BE2C (cell line): ENCODE measurements at regions not wholly inside any gene's neighbourhood (a gene's known extent, or its start where the extent isn't known, plus 50 kb on each side); places are given as distances from the start of the nearest gene placed in this dataset.

Experiments used
- DNase-seq: peaks from one replicate; pipeline ENCODE4 v3.0.0-alpha.2; 2020
- H3K27me3 ChIP-seq: fragments of 250-450 bp; sonication (Bioruptor Pico); 2 replicates; pipeline ENCODE4 v1.5.1; 2020; ENCODE audit warnings: mild to moderate bottlenecking
- H3K36me3 ChIP-seq: fragments of 250-450 bp; sonication (Bioruptor Pico); 2 replicates; pipeline ENCODE4 v1.5.1; 2020; ENCODE audit warnings: mild to moderate bottlenecking
- H3K4me1 ChIP-seq: fragments of 250-450 bp; sonication (Bioruptor Pico); 2 replicates; pipeline ENCODE4 v1.5.1; 2020
- H3K4me3 ChIP-seq: 2 replicates; pipeline ENCODE4 v1.5.1; 2011; ENCODE audit warnings: low read depth, low read length
- H3K9me3 ChIP-seq: fragments of 250-450 bp; sonication (Bioruptor Pico); 2 replicates; pipeline ENCODE4 v1.5.1; 2020
- TF ChIP-seq, protein P1 (sequence below): IDR thresholded peaks from 2 replicates; pipeline ENCODE4 v1.5.1; 2012; ENCODE audit warnings: mild to moderate bottlenecking, low read depth, low read length

DNA sequence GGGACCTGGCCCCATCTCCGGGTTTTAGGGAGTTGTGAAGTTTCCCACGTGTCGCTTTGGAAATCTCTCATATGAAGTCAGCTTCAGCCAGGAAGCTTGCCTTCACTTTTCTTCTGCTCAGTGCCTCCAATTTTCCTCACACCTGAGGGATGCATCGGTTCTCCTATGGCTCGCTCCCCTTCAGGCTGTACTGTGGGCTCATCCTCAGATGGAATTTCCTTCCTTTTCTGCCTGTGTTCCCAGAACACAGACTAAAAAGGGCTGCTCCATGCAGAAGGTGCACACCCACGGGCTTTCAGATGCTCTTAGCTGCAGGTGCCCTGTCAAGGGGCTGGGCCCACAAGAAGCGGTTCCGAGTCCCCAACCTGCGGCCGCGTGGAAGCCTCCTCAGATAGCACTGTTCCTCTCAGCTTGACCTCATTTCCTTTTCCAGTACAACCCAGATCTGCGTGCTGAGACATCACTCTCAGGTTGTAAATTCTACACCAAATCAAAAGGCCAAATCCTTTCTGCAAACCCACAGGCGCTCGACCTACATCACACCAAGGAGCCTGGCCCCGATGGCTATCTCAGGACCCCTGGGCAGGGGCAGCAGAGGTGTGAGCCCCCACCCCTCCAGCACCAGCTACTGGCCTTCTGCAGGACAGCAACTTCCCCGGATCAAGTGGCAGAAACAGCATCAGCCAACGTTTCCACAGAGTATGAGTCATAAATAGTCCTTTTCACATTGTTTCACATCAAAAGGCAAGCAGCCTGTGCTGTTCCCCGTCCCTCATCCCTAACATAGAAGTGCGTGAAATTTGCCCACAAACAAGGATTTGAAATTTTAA, 275.9 kb downstream of the ZNF536 start:
- Histone ChIP-seq H3K27me3 (no peaks in the 10 kb centered on the region), H3K4me3 (no peak overlapping the region), H3K9me3 (no peaks in the 10 kb centered on the region), H3K36me3 (no peaks in the 10 kb centered on the region), H3K4me1 (no peaks in the 10 kb centered on the region)
- TF ChIP-seq, protein P1, sequence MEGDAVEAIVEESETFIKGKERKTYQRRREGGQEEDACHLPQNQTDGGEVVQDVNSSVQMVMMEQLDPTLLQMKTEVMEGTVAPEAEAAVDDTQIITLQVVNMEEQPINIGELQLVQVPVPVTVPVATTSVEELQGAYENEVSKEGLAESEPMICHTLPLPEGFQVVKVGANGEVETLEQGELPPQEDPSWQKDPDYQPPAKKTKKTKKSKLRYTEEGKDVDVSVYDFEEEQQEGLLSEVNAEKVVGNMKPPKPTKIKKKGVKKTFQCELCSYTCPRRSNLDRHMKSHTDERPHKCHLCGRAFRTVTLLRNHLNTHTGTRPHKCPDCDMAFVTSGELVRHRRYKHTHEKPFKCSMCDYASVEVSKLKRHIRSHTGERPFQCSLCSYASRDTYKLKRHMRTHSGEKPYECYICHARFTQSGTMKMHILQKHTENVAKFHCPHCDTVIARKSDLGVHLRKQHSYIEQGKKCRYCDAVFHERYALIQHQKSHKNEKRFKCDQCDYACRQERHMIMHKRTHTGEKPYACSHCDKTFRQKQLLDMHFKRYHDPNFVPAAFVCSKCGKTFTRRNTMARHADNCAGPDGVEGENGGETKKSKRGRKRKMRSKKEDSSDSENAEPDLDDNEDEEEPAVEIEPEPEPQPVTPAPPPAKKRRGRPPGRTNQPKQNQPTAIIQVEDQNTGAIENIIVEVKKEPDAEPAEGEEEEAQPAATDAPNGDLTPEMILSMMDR = peak; percentile 12; the same call in 1 of the 2 replicates
- DNase-seq = no peak

DNA sequence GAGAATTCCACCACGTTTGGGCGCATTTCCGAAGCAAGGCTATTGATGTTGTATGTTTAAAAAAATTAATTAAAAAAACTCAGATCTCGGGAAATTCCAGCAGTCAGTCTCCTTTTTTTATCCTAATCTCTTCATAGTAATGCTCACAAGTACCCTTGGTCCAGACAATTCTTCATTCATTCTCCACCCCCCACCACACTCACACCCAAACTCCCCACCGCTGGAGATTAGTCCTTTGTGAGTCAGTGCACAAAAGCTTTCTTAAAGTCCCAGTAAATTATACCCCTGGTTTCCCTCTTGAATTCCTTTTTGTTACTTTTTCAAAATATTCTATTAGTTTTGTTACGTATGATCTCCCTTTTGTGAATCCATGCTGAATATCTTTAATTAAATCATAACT, 274.6 kb downstream of the ZNF536 start:
- Histone ChIP-seq H3K36me3 (no peaks in the 10 kb centered on the region), H3K4me1 (no peaks in the 10 kb centered on the region), H3K4me3 (no peak overlapping the region), H3K27me3 (no peaks in the 10 kb centered on the region), H3K9me3 (no peaks in the 10 kb centered on the region)
- no peak for DNase-seq
- TF ChIP-seq, protein P1 = no peak

DNA sequence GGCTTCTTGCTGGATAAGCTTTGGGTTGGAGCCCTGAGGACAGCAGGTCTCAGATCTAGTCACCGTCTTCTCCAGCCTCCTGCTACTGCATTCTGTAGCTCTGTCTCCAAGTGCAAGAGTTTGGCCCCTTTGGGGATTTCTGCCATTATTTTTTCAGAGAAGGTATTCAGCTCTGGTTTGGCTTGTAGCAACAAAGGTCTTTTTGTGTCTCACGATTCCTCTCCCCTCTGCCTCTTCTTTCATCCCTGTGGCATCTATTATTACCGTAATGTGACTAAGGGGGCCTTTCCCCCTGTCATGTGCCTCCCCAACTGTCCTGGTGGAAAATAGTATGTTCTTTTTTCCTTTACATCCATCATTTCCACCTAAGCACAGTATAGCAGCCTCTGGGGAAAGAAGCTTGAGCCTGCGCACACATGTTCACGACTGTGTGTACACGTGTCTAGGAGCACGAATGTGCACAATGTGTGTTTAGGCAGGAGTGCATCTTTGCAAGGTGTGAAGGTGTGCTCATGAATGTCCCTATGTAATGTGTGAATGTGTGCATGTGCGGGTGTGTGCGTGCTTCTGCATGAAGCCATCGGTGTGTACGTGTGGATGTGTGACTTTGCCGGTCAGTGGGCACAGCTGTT, 273.9 kb downstream of the ZNF536 start:
- no peak overlapping the region for H3K4me3 ChIP-seq
- H3K9me3 ChIP-seq = no peaks in the 10 kb centered on the region
- no peaks in the 10 kb centered on the region for H3K27me3 ChIP-seq
- no peaks in the 10 kb centered on the region for H3K36me3 ChIP-seq
- no peak for DNase-seq
- H3K4me1 ChIP-seq = no peaks in the 10 kb centered on the region
- TF ChIP-seq, protein P1 = no peak

DNA sequence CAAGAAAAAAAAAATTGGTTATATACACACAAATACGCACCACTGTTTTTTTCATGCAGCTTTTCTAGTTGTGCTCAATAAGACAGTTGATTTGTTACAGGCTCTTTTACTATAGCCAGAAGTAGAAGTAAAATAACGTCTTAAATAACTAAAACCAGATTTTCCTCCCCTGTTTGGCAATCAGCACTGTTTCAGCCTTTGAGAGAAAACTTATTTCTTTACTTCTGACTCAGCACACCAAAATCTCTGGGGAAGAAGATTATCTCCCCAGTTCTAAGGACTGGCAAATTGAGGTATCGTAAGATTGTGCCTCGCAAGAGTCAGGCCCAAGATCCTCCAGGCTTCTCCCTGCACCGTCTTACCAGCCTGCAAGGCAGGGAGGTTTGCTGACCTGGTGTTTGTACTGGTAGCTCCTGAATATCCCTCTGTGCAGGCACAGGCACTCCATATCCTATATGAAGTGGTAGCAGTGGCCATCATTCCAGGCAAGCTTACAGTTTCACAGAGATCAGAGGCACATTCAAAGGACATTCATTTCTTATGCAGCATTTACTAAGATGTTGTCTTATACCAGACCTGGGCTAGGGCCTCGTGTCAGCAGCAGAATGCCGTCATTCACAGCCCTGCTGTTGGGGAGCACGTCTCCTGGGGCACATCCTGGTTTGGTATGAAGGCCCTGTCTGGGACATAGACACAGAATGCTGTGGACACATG, 268.2 kb downstream of the ZNF536 start:
- Histone ChIP-seq H3K36me3 (no peaks in the 10 kb centered on the region), H3K4me1 (no peaks in the 10 kb centered on the region)
- TF ChIP-seq, protein P1 = no peak

DNA sequence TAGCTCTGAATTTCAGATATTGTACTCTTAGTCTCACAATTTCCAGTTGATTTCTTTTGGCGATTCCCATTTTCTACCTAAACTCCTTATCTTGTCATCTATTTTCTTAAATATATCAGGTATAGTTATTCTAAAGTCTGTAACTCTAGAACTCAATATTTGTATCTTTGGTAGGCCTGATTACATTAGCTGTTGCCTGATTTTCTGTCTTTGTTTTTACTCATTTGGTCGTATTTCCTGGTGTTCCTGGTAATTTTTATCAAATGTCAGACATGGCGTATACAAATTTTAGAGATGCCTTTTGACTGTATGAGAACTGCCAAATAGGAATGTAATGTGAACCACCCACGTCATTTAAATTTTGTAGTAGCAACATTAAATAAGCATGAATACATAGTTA, 266.7 kb downstream of the ZNF536 start:
- H3K27me3 ChIP-seq = no peaks in the 10 kb centered on the region
- TF ChIP-seq, protein P1 = no peak
- no peak for DNase-seq
- no peaks in the 10 kb centered on the region for H3K4me1 ChIP-seq
- no peak overlapping the region for H3K4me3 ChIP-seq
- no peaks in the 10 kb centered on the region for H3K36me3 ChIP-seq
- no peaks in the 10 kb centered on the region for H3K9me3 ChIP-seq

More for the DNA sequence above, 268.2 kb downstream of the ZNF536 start:
- Histone ChIP-seq H3K27me3 (no peaks in the 10 kb centered on the region), H3K4me3 (no peak overlapping the region), H3K9me3 (no peaks in the 10 kb centered on the region)
- no peak for DNase-seq

DNA sequence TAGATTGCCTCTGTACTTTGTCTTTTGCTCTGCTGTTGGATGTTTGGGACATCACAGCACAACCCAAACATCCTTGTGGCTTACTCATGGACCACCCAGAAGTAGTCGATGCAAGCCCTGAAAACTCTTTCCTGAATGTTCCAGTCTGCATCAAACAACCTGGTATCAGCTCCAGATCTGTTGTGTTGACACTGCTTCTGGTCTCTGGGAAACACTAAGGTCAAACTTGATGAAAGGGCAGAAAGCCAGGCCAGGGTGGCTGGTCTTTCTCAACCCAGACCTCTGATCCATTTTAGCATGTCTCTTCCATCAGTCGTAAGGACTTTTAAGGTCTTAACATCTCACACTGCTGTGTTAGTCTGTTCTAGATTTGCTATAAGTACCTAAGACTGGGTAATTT, 265.7 kb downstream of the ZNF536 start:
- no peak overlapping the region for H3K4me3 ChIP-seq
- DNase-seq = no peak
- no peaks in the 10 kb centered on the region for H3K36me3 ChIP-seq
- H3K4me1 ChIP-seq = no peaks in the 10 kb centered on the region
- no peaks in the 10 kb centered on the region for H3K27me3 ChIP-seq
- TF ChIP-seq, protein P1 = no peak
- H3K9me3 ChIP-seq = no peaks in the 10 kb centered on the region
